DMS 273 (cell line): ENCODE measurements at regions not wholly inside any gene's neighbourhood (a gene's known extent, or its start where the extent isn't known, plus 50 kb on each side); places are given as distances from the start of the nearest gene placed in this dataset.

ENCODE experiments used
- DNase-seq: peaks from one replicate; lab custom pipeline; 2025; ENCODE audit not compliant: unreplicated experiment; lab: John Stamatoyannopoulos, UW

DNA sequence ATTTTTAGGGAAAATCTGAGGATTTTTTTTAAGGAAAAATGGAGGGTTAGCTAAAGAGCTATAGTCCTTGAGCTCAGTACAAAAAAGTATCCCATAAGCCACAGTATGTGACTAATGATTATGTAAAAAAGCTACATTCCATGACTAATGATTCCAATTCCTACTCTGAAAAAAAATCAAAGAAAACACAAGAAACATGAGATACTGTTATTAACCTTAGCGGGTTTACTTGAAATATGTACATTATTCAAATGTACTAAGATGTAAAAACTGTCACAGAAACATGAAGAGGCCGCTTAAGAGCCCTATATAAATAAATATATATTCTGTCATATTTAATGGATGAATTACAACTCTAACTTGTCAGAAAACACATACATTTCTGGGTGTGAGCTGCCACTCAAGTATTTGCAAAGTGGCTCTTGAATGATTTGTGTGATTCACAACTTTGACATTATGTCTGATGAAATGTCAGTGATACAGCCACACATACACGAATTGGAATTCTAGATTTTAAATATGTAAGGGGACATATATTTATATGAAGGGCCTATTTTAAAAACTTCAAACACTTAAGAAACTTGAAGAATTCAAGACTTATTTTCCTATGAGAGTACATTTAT is 518.7 kb upstream of the SUCLG2 start:
- DNase-seq, result no peak

DNA sequence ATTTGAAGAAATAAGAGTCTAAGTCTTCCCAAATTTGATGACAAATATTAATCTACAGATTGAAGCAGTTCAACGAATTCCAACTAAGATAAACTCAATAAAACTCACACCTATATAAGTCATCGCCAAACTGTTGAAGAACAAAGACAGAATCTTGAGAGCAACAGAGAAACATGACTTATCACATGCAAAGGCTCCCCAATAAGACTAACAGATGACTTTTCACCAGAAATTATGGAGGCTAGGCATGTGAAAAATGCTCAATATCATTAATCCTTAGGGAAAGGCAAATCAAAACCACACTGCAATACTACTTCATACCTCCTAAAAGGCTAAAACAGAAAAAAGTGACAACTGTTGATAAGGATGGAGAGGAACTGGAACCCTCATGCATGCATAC is 517.6 kb upstream of the SUCLG2 start:
- DNase-seq, result no peak

DNA sequence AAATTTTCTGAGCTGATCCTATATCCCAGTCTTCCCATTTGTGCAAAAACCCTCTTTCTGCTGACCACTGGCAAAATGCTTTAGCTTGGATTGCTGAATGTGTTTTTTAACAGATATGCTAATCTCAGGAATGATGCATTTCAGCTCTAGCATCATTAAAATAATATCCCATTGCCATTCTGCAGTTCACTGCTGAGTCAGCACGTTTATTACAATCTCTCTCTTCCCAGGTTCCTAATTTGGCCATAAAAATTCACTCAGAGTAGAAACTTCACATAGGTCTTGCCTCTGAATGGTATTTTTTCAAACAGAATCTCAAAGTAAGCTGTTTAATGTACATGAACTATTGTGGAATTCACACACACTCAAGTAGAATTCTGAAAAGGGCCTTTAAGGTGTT is 509.6 kb upstream of the SUCLG2 start:
- DNase-seq, result no peak

DNA sequence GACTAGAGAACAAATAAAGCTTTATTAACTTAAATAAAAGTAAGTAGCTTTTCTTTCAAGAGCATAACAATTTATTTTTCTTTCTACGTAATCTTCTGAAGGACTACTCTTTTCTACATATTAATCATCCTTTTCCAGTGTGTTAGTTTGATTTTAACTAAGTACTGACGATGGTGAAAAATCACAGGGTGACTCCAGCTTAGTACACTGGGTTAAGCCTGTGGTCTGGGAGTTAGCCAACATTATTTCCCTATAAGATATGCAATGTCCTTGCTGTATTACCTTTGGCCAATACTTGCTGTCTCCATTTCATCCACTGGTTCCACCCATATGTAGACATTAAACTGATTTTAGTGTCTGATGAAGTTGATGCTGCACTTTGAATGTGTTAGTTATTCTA is 508.6 kb upstream of the SUCLG2 start:
- no peak for DNase-seq

DNA sequence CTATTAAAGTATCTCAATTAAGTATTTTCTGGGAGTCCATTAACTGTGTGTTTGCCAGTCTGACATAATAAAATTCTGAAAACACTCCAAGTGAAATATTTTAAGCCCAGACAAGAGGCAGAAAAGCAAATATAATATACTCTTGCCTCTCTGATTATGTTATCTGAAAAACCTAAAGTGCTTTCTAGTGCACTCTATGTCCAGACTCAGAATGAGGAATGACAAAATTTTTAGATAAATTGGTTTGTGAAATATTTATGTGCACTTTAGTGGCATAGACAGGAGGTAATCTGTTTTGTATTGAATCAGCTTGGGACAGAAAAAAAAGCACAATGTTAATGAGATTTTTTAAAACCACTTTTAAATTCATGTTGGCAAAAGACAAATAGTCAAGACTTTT is 508.2 kb upstream of the SUCLG2 start:
- no peak for DNase-seq

DNA sequence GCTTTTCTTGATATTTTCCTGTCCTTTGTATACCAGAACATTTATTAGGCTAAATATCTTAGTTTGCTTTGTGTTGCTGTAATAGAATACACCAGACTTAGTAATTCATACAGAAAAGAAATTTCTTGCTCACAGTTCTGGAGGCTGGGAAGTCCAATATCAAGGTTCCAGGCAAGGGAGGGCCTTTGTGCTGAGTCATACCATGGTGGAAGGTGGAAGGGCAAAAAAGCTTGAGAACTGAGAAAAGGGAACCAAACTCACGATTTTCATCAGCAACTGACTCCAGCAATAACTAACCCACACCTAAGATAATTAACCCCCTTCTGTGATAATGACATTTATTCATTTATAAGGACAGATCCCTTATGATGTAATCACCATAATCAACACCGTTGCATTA is 496.9 kb upstream of the SUCLG2 start:
- no peak for DNase-seq

GRCh38 chr3:68148447-68148846 is 494.0 kb upstream of the SUCLG2 start:
- DNase-seq, result no peak

- DNase-seq, result no peak
These were observed 488.0 kb upstream of the SUCLG2 start for GRCh38 chr3:68142441-68142840.

- DNase-seq, result no peak
These were observed 485.5 kb upstream of the SUCLG2 start for GRCh38 chr3:68139897-68140296.

DNA sequence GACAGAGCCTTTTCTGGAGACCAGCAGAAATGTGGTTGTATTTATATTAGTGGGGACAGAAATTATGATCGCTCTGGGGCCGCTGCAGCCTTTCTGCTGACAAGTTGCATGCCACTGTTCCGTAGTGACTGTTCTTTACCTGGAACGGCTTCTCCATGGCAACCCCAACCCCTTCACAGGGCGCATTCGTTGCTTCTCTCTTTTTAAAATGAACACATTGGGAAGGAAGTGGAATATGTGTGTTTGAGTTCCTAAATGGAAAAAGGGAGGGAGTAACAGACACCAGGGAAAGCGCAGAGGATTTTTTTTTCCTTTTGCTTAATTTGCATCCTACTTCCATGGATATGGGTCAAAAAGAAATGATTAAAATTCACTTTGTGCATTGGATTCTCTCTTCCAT is 482.0 kb upstream of the SUCLG2 start:
- DNase-seq, result no peak

DNA sequence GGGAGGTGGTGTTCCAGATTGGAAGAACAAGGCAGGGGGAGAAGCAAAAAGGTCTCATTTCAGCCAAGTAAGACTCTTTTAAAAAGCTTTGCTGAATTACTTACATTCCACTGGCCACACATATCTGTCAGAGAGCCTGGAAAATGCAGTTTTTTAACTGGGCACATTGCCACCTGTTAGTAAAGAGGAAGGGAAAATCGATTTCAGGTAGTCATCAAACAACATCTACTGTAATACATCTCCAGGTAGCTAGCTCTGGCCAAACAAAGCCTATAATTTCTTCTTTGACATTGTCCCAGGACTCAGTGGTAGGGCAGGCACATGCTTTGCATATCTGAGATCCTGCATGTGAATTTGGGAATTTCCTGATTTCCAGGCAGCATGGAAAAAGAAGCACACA is 480.7 kb upstream of the SUCLG2 start:
- DNase-seq, result no peak

DNA sequence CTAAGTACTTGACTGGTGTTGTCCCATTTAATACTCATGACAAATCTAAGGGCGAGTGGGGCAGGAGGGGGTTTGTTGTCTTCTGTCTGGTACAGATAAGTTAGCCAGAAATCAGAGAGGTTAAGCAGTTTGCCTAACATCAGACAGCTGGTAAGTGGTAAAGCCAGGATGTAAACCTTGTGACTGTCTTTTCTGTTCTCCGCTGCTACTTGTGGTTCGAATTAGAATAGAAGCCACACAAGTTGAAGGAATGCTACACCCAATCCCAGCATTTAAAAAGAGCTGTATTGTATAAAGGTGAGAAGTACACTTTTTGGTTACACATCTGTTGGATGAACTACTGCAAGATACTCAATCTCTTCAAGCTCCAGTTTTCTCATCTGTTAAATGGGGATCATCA is 474.7 kb upstream of the SUCLG2 start:
- no peak for DNase-seq

- no peak for DNase-seq
These were observed 468.8 kb upstream of the SUCLG2 start for GRCh38 chr3:68123231-68123630.

DNA sequence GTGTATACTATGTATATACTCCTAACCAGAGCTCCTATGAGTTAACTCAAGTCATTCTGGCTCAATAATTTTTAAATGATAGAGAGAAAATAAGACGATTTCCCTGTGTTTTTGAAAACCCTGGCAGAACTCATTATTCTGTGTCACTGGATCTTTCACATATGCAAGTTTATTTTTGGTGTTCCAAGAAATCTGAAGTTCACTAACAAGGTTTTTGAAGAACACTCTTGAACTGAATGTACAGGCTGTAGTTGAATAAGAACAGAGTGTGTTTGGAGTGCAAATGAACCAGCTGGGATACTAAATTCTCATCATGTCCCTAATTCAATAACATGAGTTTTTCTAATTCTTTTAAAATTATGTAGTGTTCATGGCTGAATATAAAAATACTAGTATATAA is 466.9 kb upstream of the SUCLG2 start:
- DNase-seq, result no peak

DNA sequence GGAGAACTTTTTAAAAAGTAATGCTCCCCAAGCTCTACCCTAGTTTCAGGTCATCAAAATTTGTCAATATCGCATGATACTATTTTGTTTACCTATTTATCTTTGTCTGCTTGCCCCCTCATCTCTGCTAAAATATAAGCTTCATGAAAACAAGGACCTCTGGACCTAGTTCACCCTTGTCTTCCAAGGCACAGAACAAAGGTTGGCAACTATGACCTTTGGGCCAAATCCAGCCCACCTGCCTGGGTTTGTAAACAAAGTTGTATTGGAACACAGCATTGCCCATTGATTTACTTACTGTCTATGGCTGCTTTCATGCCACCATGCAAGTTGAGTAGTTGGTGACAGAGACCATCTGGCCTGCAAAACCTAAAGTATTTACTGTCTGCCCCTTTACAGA is 462.2 kb upstream of the SUCLG2 start:
- DNase-seq, result no peak

DNA sequence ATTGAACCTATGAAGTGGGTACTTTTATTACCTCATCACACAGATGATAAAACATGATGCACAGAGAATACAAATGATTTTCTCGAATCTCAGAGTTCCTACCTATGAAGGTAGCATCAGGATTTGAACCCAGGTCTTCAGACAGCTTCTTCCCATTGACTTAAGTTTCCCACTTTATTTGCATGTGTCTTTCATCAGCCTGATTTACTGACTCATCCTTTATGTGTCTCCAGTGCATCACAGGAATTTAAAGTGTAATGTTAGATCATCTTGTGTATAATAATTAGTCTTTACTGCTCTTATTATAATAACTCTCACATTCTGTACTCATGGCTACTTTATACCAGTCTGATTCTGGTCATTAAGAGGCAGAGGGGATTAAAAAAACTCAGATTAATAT is 449.4 kb upstream of the SUCLG2 start:
- no peak for DNase-seq

- no peak for DNase-seq
These were observed 436.2 kb upstream of the SUCLG2 start for GRCh38 chr3:68090571-68090970.

- DNase-seq, result no peak
These were observed 435.2 kb upstream of the SUCLG2 start for GRCh38 chr3:68089572-68090011.

DNA sequence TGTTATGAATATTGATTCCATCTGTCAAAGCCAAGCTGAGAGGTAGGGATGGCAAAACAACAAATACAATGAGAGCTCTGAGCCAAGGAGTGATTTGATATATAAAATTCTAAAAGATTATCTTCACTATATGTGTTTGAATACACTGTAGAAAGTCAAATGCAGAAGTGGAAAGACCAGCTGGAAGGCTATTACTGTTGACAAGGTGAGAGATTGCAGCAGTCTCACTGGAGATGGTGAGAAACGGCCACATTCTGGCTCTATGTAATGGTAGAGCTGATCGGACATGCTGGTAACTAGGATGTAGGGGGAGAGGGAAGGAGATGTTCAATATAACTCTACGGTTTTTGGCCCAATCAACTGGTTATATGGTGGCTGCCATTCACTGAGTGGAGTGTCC is 434.2 kb upstream of the SUCLG2 start:
- DNase-seq, result no peak

DNA sequence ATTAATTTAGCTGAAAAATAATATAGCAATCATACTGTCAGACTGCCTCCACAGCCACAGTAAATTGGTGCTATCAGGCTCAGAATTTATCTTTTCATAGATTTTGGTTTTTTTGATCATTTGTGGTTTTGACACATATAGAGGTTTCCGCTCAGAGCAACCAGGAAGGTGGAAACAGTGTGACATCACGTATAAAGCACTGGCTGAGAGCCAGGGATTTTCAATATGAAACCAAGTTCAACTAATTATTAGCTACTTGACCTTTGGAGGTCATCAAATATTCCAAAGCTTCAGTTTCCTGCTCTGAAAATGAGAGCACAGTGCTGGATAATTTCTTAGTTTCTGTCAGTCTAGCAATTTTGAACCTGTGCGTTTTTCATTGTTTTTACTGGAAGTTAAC is 433.8 kb upstream of the SUCLG2 start:
- no peak for DNase-seq

DNA sequence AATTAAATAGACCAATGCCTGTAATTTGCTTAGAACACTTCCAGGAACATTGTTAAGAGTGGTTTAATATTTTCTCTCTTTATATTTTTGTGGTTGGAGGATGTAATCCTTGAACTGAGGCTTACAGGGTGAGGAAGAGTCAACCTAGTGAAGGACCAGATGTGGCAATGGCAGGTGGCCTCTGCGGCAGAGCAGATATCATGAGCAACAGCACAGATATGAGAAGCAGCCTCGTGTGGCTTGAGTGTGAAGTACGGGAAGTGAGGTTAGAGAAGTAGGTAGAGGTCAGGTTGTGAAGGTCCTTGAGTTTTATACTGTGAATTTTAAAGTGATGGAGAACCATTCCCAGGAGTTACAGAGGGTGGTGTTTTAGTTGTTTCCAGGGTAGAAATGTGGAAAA is 417.6 kb upstream of the SUCLG2 start:
- no peak for DNase-seq

- no peak for DNase-seq
These were observed 415.8 kb upstream of the SUCLG2 start for GRCh38 chr3:68070186-68070585.

- DNase-seq, result no peak
These were observed 412.9 kb upstream of the SUCLG2 start for GRCh38 chr3:68067314-68067713.

- no peak for DNase-seq
These were observed 408.5 kb upstream of the SUCLG2 start for GRCh38 chr3:68062926-68063325.
